HT1080 (cell line): ENCODE measurements at regions not wholly inside any gene's neighbourhood (a gene's known extent, or its start where the extent isn't known, plus 50 kb on each side); places are given as distances from the start of the nearest gene placed in this dataset.

Experiments used
- DNase-seq: peaks from one replicate; pipeline ENCODE4 v3.0.0-alpha.2; 2015; ENCODE audit warnings: low read depth

- DNase-seq = peak; percentile 17
Measured at GRCh38 chr5:107808671-107809137, 138.0 kb upstream of the EFNA5 start.

- DNase-seq = no peak
Measured at GRCh38 chr5:107807431-107807830, 136.7 kb upstream of the EFNA5 start.

GRCh38 chr5:107806705-107807104, 136.0 kb upstream of the EFNA5 start:
- peak; percentile 12 for DNase-seq

- DNase-seq = no peak
Measured at GRCh38 chr5:107806271-107806670, 135.5 kb upstream of the EFNA5 start.

GRCh38 chr5:107805824-107806223, 135.1 kb upstream of the EFNA5 start:
- no peak for DNase-seq

GRCh38 chr5:107805166-107805565, 134.4 kb upstream of the EFNA5 start:
- DNase-seq = peak; percentile 9

- DNase-seq = no peak
Measured at GRCh38 chr5:107803728-107804127, 133.0 kb upstream of the EFNA5 start.

GRCh38 chr5:107801061-107801460, 130.3 kb upstream of the EFNA5 start:
- no peak for DNase-seq

- DNase-seq = no peak
Measured at GRCh38 chr5:107799306-107799705, 128.6 kb upstream of the EFNA5 start.

- no peak for DNase-seq
Measured at GRCh38 chr5:107796797-107797196, 126.1 kb upstream of the EFNA5 start.

GRCh38 chr5:107794741-107795140, 124.0 kb upstream of the EFNA5 start:
- no peak for DNase-seq

- no peak for DNase-seq
Measured at GRCh38 chr5:107792940-107793339, 122.2 kb upstream of the EFNA5 start.

- no peak for DNase-seq
Measured at GRCh38 chr5:107790671-107791070, 119.9 kb upstream of the EFNA5 start.

- DNase-seq = no peak
Measured at GRCh38 chr5:107786424-107786823, 115.7 kb upstream of the EFNA5 start.

- DNase-seq = peak; percentile 12
Measured at GRCh38 chr5:107783551-107783950, 112.8 kb upstream of the EFNA5 start.

GRCh38 chr5:107782561-107783169, 111.9 kb upstream of the EFNA5 start:
- DNase-seq = no peak

- peak; percentile 44 for DNase-seq
Measured at GRCh38 chr5:107781451-107781850, 110.7 kb upstream of the EFNA5 start.

GRCh38 chr5:107779437-107779836, 108.7 kb upstream of the EFNA5 start:
- DNase-seq = no peak

GRCh38 chr5:107778647-107779046, 107.9 kb upstream of the EFNA5 start:
- no peak for DNase-seq

- no peak for DNase-seq
Measured at GRCh38 chr5:107776922-107777740, 106.4 kb upstream of the EFNA5 start.

GRCh38 chr5:107776506-107776905, 105.8 kb upstream of the EFNA5 start:
- no peak for DNase-seq

GRCh38 chr5:107774316-107774715, 103.6 kb upstream of the EFNA5 start:
- DNase-seq = no peak

GRCh38 chr5:107773479-107773878, 102.7 kb upstream of the EFNA5 start:
- DNase-seq = no peak
